ENCODE measurements at regions not wholly inside any gene's neighbourhood (a gene's known extent, or its start where the extent isn't known, plus 50 kb on each side); places are given as distances from the start of the nearest gene placed in this dataset.

DNA sequence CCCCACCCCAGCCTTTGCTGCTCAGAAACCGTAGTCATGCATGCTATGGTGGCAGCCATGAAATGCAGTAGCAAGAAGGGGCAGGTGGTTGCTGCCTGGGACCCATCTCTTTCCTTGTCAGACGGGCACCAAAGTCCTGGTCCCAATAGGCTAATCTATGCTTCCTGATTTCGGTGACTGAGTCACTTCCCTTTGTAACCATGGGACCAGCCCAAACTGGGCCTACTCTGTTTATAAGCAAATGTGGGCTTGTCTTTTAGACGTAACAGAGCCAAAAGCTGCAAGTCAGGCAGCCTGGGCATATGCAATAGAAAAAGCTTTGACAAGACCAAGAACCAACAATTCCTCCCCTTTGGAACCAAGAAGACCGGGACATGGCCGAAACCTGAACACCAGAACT lies 99.1 kb upstream of the RBBP6 start:
- TF ChIP-seq CTCF (IDR thresholded peaks at IDR 0.05 in 2 of 3, conservative IDR thresholded peaks at IDR 0.05 in 1 of 3; ENCODE audit: control insufficient read depth in 2 of 3, extremely low read depth in 1 of 3, insufficient read depth in 1 of 3, low read depth in 3 of 3, low read length in 3 of 3), result no peak
- TF ChIP-seq ZNF274 (IDR thresholded peaks at IDR 0.05; ENCODE audit: insufficient read depth, insufficient read length), result no peak
- no peak for TF ChIP-seq EZH2 (IDR thresholded peaks at IDR 0.05; ENCODE audit: borderline replicate concordance, control insufficient read depth, low read depth, low read length)
- TF ChIP-seq MYC (IDR thresholded peaks at IDR 0.05; ENCODE audit: insufficient read depth, insufficient read length, insufficient replicate concordance, low read length, severe bottlenecking), result no peak
- TF ChIP-seq RBBP5 (conservative IDR thresholded peaks at IDR 0.05), result no peak
- no peak for TF ChIP-seq ZNF384 (IDR thresholded peaks at IDR 0.05; ENCODE audit: borderline replicate concordance, low read depth, low read length)
- no peak for TF ChIP-seq EGR1 (IDR thresholded peaks at IDR 0.05; ENCODE audit: borderline replicate concordance in 1 of 2, low read depth in 2 of 2, low read length in 2 of 2)
- no peak for TF ChIP-seq HDGF (IDR thresholded peaks at IDR 0.05)
- TF ChIP-seq GABPA (IDR thresholded peaks at IDR 0.05; ENCODE audit: low read depth), result no peak
- TF ChIP-seq POLR2A (IDR thresholded peaks at IDR 0.05; ENCODE audit: low read depth, low read length), result no peak
- TF ChIP-seq ZBTB33 (IDR thresholded peaks at IDR 0.05), result no peak
- TF ChIP-seq SP1 (IDR thresholded peaks at IDR 0.05; ENCODE audit: low read depth, low read length), result no peak
- no peak for TF ChIP-seq BCL11A (IDR thresholded peaks at IDR 0.05; ENCODE audit: low read depth, low read length)

Data from GM12878 (cell line).